HG03064 (cell line): ENCODE measurements at regions not wholly inside any gene's neighbourhood (a gene's known extent, or its start where the extent isn't known, plus 50 kb on each side); places are given as distances from the start of the nearest gene placed in this dataset.

ENCODE experiments used
- ATAC-seq: cut with Tn5 transposase; IDR thresholded peaks from one replicate; pipeline ENCODE4 v1.9.1; 2021; ENCODE audit warnings: low read depth; ENCODE audit not compliant: unreplicated experiment

DNA sequence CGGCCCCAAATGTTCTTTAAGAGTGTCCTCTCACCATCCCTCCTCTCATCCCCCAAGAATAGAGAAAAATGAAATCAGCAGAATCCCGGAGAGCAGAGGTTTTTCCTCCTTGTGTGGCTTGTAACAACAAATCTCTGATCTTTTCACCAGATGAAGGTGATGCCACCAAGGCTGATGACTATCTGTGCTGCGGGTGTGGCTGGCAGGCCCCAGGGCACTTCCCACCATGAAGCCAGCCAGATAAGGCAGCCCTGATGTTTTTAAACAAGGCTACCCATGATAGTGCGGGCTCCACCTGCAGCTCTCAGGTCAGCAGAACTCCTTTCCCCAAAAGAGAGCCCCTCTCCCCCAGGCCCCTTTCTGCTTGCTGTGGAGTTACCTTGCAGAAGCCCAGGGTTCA is 58.0 kb upstream of the PARP11 start:
- ATAC-seq, result no peak

DNA sequence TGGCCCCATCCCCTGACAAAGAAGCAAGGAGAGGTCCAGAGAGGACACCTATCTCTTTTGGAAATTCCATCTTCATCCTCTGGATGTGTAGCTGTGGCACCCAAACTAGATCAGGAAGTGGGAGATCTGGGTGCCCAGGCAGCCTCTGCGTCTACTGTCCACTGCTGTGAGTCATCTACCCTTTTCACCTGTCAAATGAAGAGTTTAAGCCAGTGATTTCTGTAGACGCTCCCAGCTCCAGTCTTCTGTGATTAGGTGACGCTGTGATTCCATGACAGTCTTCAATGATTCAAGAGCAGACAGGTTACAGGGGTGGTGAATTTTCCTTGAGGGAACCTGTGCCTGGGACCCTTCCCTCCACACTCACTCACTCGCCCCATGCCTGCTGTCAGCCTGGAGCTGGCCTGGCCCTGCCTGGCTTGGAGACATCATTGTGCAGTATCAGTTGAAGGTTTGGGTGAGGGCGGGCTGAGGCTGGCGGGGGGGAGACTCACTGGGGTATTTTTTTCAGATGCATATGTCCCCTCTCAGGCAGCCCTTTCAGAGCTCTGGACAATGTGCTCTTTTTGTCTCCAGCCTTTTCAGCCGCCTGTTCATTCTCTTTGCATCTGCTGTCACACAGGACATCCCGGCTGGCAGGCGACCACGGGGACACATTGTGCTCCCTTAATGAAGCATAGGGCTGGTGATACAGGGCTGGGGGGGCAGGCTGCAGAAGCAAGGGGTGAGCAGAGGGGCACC is 56.8 kb upstream of the PARP11 start:
- ATAC-seq, result no peak

- ATAC-seq, result no peak
These were observed 55.5 kb upstream of the PARP11 start for GRCh38 chr12:3928538-3929184.

DNA sequence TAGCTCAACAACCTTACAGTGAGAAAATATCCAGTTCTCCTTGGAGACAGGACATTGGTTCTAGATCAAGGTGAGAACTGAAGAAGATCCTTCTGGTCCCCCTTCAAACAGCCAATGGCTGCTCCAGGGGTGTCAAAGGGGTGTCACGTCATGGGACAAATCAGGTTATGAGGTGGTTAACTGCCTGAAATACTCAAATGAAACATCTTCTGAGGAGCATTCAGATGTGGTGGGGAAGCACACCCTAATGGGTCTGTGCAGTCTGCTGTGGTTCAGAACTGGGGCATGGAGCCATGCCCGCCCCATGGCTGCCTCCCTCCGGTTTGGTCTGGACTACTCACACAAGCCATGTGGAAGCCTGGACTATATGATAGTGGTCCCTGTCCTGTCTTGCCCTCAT is 52.4 kb upstream of the PARP11 start:
- ATAC-seq, result no peak

GRCh38 chr12:3924761-3925160 is 51.6 kb upstream of the PARP11 start:
- ATAC-seq, result no peak

DNA sequence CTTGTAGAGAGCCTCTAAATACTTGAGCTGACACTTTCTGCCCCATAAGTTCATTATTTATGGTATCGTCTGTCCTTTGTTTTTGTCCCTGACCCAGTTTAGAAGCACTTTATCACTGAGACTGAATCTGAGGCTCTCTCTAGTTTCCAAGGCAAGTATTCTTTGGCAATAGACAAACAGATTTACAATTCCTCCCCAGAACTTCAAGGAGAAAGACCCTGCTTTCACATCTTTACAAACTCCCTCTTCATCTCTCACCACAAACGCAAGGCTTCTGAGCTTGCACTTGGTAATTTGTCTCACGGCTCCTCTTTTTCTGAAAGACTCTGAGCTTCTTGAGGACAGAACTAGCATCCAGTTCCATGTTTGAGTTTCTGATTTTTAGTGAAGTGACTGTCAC is 49.8 kb upstream of the PARP11 start:
- no peak for ATAC-seq
